K562 (cell line): ENCODE measurements at regions not wholly inside any gene's neighbourhood (a gene's known extent, or its start where the extent isn't known, plus 50 kb on each side); places are given as distances from the start of the nearest gene placed in this dataset.
A peak's percentile ranks its signal among the peaks of the same experiment; 100 is the strongest.

Experiments used
- ATAC-seq: fragments of 200-7000 bp; cut with Tn5 transposase; 3 replicates; pipeline ENCODE4 v1.9.1; 2020; ENCODE audit warnings: moderate library complexity
- BruUV-seq: library from RNA; stranded (reverse); fragments of 400-500 nt; replicated peaks from 2 replicates; lab custom pipeline; 2021; lab: Mats Ljungman, UMichigan
- CTCF ChIA-PET: fragments of 300-600 bp; formaldehyde crosslinking; extraction: SDS; loops from one replicate; lab custom pipeline; 2021; ENCODE audit warnings: low intra/inter-chr PET ratio; lab: Yijun Ruan, JAX
- POLR2A ChIA-PET: fragments of 300-600, 350-650 bp; sonication (Branson Sonifier 250); formaldehyde crosslinking; extraction: SDS; loops from one replicate; lab custom pipeline; 2021; ENCODE audit warnings: antibody characterized with exemption, inconsistent platforms; lab: Yijun Ruan, JAX
- DNase-seq, 4 experiments: peaks; one replicate each; pipeline versions ENCODE4 v3.0.0 to v3.0.0-alpha.2; 2011 to 2018; ENCODE audit warnings: low spot score in 3 of 4, mixed read lengths in 3 of 4; ENCODE audit errors: extremely low read depth in 1 of 4
- FAIRE-seq: peaks from 2 replicates; lab custom pipeline; 2011; peaks lifted over from hg19 to GRCh38; lab: Jason Lieb, UNC
- H2AFZ ChIP-seq: 2 replicates; pipeline ENCODE4 v1.6.0; 2011; ENCODE audit warnings: low read depth, low read length, control low read depth, inconsistent platforms
- H3K27ac ChIP-seq: fragments of 200-600 bp; 3 replicates; pipeline ENCODE4 v1.8.0; 2011; ENCODE audit warnings: low read depth, mild to moderate bottlenecking, control low read depth, inconsistent platforms, low read length, moderate library complexity, mixed read lengths; ENCODE audit errors: extremely low read depth
- H3K27me3 ChIP-seq, 2 experiments: fragments of 300-600 bp in 1 of 2; 2 replicates in 1 of 2; 3 replicates in 1 of 2; pipeline versions ENCODE4 v1.6.0 to v1.8.0; 2011; ENCODE audit warnings: inconsistent platforms in 2 of 2, low read length in 2 of 2, mild to moderate bottlenecking in 1 of 2, mixed read lengths in 1 of 2, moderate library complexity in 1 of 2; ENCODE audit not compliant: control insufficient read depth in 2 of 2, insufficient read depth in 2 of 2
- H3K36me3 ChIP-seq: fragments of 300-600 bp; 3 replicates; pipeline ENCODE4 v1.8.0; 2011; ENCODE audit warnings: mild to moderate bottlenecking, low read length, inconsistent platforms; ENCODE audit not compliant: control insufficient read depth, insufficient read depth
- H3K4me1 ChIP-seq, 2 experiments: fragments of 200-600 bp in 1 of 2; replicated peaks in 1 of 2; 2 replicates in 1 of 2; 3 replicates in 1 of 2; pipeline versions ENCODE4 v1.5.1 to v1.8.0; 2011; ENCODE audit warnings: inconsistent platforms in 2 of 2, low read length in 2 of 2, mild to moderate bottlenecking in 1 of 2, mixed read lengths in 1 of 2, moderate library complexity in 1 of 2; ENCODE audit not compliant: control insufficient read depth in 2 of 2, insufficient read depth in 2 of 2
- H3K4me2 ChIP-seq: 2 replicates; pipeline ENCODE4 v1.6.1; 2011; ENCODE audit warnings: low read length, control low read depth, inconsistent platforms, mixed read lengths; ENCODE audit not compliant: insufficient read depth
- H3K4me3 ChIP-seq: fragments of 200-600 bp; sonication (generic), shearing (Covaris generic); 2 replicates; pipeline ENCODE4 v1.5.1; 2016; ENCODE audit warnings: control low read depth, inconsistent platforms
- H3K79me2 ChIP-seq: fragments of 200-600 bp; 3 replicates; pipeline ENCODE4 v1.8.0; 2011; ENCODE audit warnings: low read length, inconsistent platforms; ENCODE audit not compliant: control insufficient read depth, insufficient read depth
- H3K9ac ChIP-seq, 2 experiments: 2 replicates each; pipeline versions ENCODE4 v1.6.0 to v1.6.1; 2011; ENCODE audit warnings: low read depth in 2 of 2, low read length in 2 of 2, control low read depth in 1 of 2, inconsistent platforms in 1 of 2, mild to moderate bottlenecking in 1 of 2, mixed read lengths in 1 of 2; ENCODE audit not compliant: insufficient read depth in 1 of 2
- H3K9me1 ChIP-seq: one replicate; pipeline ENCODE4 v1.6.0; 2011; ENCODE audit warnings: inconsistent platforms, mild to moderate bottlenecking, low read length, moderate library complexity; ENCODE audit not compliant: control insufficient read depth, insufficient read depth
- H3K9me3 ChIP-seq: replicated peaks from 2 replicates; pipeline ENCODE4 v1.5.1; 2011; ENCODE audit warnings: low read depth, low read length, inconsistent platforms; ENCODE audit not compliant: control insufficient read depth, insufficient read depth
- H4K20me1 ChIP-seq: replicated peaks from 2 replicates; pipeline ENCODE4 v1.6.1; 2011; ENCODE audit warnings: low read length, inconsistent platforms, mixed read lengths; ENCODE audit not compliant: control insufficient read depth, insufficient read depth
- CEBPG ChIP-seq, 3 experiments: fragments of 200-800 bp in 1 of 3; sonication (Bioruptor generic) in 1 of 3; sonication (generic) in 1 of 3; formaldehyde crosslinking in 1 of 3; IDR thresholded peaks in 2 of 3; conservative IDR thresholded peaks in 1 of 3; 2 replicates each; pipeline versions ENCODE4 v1.6.1 to v1.8.0; 2016 to 2022; ENCODE audit warnings: missing compliant biosample characterization in 2 of 3, missing genetic modification characterization in 2 of 3, mild to moderate bottlenecking in 1 of 3, missing genetic modification reagents in 1 of 3
- EGR1 ChIP-seq: fragments of 450-650 bp; conservative IDR thresholded peaks from 2 replicates; pipeline ENCODE4 v1.6.1; 2017; ENCODE audit warnings: mild to moderate bottlenecking
- FOXM1 ChIP-seq, 2 experiments: fragments of 450-650 bp in 1 of 2; sonication (generic) in 1 of 2; formaldehyde crosslinking in 1 of 2; IDR thresholded peaks; 2 replicates each; pipeline versions ENCODE4 v1.6.1 to v1.9.0; 2017 to 2022; ENCODE audit warnings: low read depth in 2 of 2, mild to moderate bottlenecking in 2 of 2, missing genetic modification reagents in 1 of 2, moderate library complexity in 1 of 2
- NR2C1 ChIP-seq, 2 experiments: fragments of 450-650 bp; IDR thresholded peaks; 2 replicates each; pipeline ENCODE4 v1.6.1; 2017; ENCODE audit warnings: mild to moderate bottlenecking in 2 of 2, antibody characterized with exemption in 1 of 2, inconsistent platforms in 1 of 2, missing compliant biosample characterization in 1 of 2, missing genetic modification characterization in 1 of 2
- PTTG1 ChIP-seq: fragments of 450-650 bp; IDR thresholded peaks from 2 replicates; pipeline ENCODE4 v1.6.1; 2016; ENCODE audit warnings: low read depth, mild to moderate bottlenecking, missing genetic modification characterization, missing compliant biosample characterization
- TRIM24 ChIP-seq, 2 experiments: fragments of 450-650 bp; IDR thresholded peaks; 2 replicates each; pipeline ENCODE4 v1.6.1; 2016
- WGBS: fragments of 100-300 bp; shearing (Covaris generic); methylation state at CpG from one replicate; pipeline ENCODE4 v1.1.6; 2016; ENCODE audit warnings: low coverage, mixed read lengths; ENCODE audit not compliant: insufficient coverage; ENCODE audit errors: missing lambda C conversion rate; 5-methylcytosine and 5-hydroxymethylcytosine counted together
- in situ Hi-C: fragments of 300-500 bp; cut with MboI; formaldehyde crosslinking; loops from 4 replicates; pipeline ENCODE4 v1.15.0; 2018; ENCODE audit warnings: inconsistent platforms, mixed read lengths
- intact Hi-C: fragments of 100-400 bp; cut with micrococcal nuclease; formaldehyde crosslinking; loops from 2 replicates; pipeline ENCODE4 v1.14.2; 2022

- Histone ChIP-seq H2AFZ (no peak overlapping the region), H3K4me2 (no peak overlapping the region), H3K9ac (no peak overlapping the region), H4K20me1 (no peaks in the 10 kb centered on the region), H3K27me3 (no peaks in the 10 kb centered on the region), H3K9me3 (no peaks in the 10 kb centered on the region), H3K27ac (no peak overlapping the region), H3K9me1 (no peaks in the 10 kb centered on the region), H3K4me1 (peaks cover 6 to 51% of the 10 kb centered on the region in 2 experiments; a peak in 4 of 5 replicates), H3K36me3 (no peaks in the 10 kb centered on the region), H3K79me2 (no peaks in the 10 kb centered on the region), H3K4me3 (no peak overlapping the region)
- TF ChIP-seq NR2C1 (IDR thresholded peaks at IDR 0.05) (no peak), NR2C1 (tag; IDR thresholded peaks at IDR 0.05) (peak; percentile 21; the same call in 1 of the 2 replicates), CEBPG (CRISPR knock-in tag; IDR thresholded peaks at IDR 0.05) (0 out of 2 replicates have a peak, but pooled peaks have one; percentile 28), CEBPG (tag; conservative IDR thresholded peaks at IDR 0.05 in 1 of 2, IDR thresholded peaks at IDR 0.05 in 1 of 2) (peak in 1 of 2 experiments; percentile 74; a peak in 2 of 4 replicates), FOXM1 (IDR thresholded peaks at IDR 0.05; ENCODE audit: low read depth) (no peak), FOXM1 (CRISPR knock-in tag; IDR thresholded peaks at IDR 0.05; ENCODE audit: low read depth) (no peak), TRIM24 (IDR thresholded peaks at IDR 0.05) (peak in 1 of 2 experiments; percentile 75; a peak in 1 of 4 replicates), PTTG1 (tag) (0 out of 2 replicates have a peak, but pooled peaks have one; percentile 5), EGR1 (no peak)
- ATAC-seq (no peak), DNase-seq (no peak), FAIRE-seq (no peak)
- ChIA-PET CTCF (no interaction called here), POLR2A (no interaction called here)
- in situ Hi-C loops: no loop called here
- 87% methylated on average over 3 of the region's 3 CpGs for WGBS
- intact Hi-C loops: loop anchor here (5.0 kb wide), 1 partner anchor 151 kb away; the partner anchor contains the start of gene PLD1
- no TSS peak for BruUV-seq
Measured at GRCh38 chr3:171963546-171963945, 75.8 kb upstream of the FNDC3B start.
